Tibial nerve (tissue), 4 donors: ENCODE measurements at regions not wholly inside any gene's neighbourhood (a gene's known extent, or its start where the extent isn't known, plus 50 kb on each side); places are given as distances from the start of the nearest gene placed in this dataset.

ENCODE experiments used
- CTCF ChIP-seq, 5 experiments: fragments of 200-600 bp in 3 of 5; fragments of 450-650 bp in 2 of 5; sonication (generic) in 3 of 5; IDR thresholded peaks; one replicate each; pipeline ENCODE4 v1.5.1; 2016 to 2019; ENCODE audit warnings: antibody characterized with exemption in 5 of 5, mild to moderate bottlenecking in 3 of 5, moderate library complexity in 2 of 5
- EP300 ChIP-seq, 2 donors: sonication (generic); formaldehyde crosslinking; IDR thresholded peaks; one replicate each; pipeline ENCODE4 v1.6.1; 2017; ENCODE audit warnings: antibody characterized with exemption in 2 of 2, mild to moderate bottlenecking in 1 of 2
- POLR2A ChIP-seq, 2 donors: fragments of 450-650 bp; IDR thresholded peaks; one replicate each; pipeline ENCODE4 v1.6.1; 2017; ENCODE audit warnings: antibody characterized with exemption in 2 of 2, mild to moderate bottlenecking in 2 of 2, moderate library complexity in 2 of 2

GRCh38 chr12:5114436-5114835 is 70.8 kb downstream of the KCNA5 start:
- TF ChIP-seq POLR2A (IDR thresholded peaks at IDR 0.05) (no peak), CTCF (IDR thresholded peaks at IDR 0.05) (no peak), EP300 (IDR thresholded peaks at IDR 0.05) (no peak)
